Activated CD4-positive, alpha-beta T cell treated with anti-CD3 and anti-CD28 coated beads, Interleukin-2, amount 50 U/mL, for 1 hour (primary cell): ENCODE measurements at regions not wholly inside any gene's neighbourhood (a gene's known extent, or its start where the extent isn't known, plus 50 kb on each side); places are given as distances from the start of the nearest gene placed in this dataset.
"Not testable (repeated sequence)": the region's sequence is repeated elsewhere in the genome, so short reads cannot be mapped to it uniquely, and the experiment has no call there.

Experiments used
- DNase-seq: peaks from one replicate; pipeline ENCODE4 v3.0.0-alpha.2; 2020

DNA sequence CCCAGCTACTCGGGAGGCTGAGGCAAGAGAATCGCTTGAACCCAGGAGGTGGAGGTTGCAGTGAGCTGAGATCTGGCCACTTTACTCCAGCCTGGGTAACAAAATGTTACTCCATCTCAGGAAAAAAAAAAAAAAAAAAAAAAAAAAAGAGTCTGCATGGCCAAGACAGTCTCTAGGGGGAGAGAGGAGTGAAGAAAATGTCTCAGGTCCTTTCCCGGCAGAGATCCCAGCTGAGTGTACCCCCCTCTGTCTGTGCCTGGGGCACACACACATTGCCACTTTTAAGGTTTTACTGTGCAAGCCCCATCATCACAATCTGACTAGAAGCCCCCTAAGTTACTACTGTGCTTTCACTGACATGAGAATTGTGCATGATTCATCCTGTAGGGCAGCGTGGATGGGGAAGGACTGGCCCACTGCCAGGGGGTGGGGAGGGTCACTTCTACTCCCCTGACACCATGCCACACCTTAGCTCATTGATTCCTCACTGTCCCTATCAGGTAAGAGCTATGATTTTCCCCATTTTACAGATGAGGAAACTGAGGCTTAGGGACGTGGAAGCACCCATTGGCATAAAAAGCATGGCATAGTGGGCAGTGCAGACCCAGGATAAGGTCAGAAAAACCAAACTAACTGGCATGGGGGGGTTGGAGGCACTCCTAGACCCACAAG lies 102.3 kb upstream of the LARP1 start:
- DNase-seq = no peak

DNA sequence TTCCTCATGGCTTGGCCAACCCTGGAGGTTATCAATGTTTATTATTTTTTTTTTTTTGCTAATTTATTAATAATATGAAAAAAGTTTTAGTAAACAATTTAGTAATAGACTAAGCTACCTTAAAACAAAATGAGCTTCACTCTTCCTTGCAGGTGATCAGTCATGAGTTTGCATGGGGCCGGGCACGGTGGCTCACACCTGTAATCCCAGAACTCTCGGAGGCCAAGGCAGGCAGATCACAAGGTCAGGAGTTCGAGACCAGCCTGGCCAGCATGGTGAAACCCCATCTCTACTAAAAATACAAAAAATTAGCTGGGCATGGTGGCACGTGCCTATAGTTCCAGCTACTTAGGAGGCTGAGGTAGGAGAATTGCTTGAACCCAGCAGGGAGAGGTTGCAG lies 103.4 kb upstream of the LARP1 start:
- not testable (repeated sequence) for DNase-seq

DNA sequence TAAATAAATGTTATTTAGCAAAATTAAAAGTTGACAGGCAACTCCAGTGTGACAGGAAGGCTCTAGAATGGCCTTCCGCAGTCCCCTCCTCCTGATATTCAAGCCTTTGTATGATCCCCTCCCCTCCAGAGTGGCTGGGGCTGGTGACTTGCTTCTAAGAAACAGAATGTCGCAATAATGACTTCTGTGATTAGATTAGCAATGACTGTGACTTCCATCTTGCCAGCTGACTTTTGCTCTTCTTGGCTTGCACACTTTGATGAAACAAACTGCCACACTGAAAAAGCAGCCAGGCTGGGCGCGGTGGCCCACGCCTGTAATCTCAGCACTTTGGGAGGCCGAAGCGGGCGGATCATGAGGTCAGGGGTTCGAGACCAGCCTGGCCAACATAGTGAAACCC lies 106.5 kb upstream of the LARP1 start:
- DNase-seq = no peak

DNA sequence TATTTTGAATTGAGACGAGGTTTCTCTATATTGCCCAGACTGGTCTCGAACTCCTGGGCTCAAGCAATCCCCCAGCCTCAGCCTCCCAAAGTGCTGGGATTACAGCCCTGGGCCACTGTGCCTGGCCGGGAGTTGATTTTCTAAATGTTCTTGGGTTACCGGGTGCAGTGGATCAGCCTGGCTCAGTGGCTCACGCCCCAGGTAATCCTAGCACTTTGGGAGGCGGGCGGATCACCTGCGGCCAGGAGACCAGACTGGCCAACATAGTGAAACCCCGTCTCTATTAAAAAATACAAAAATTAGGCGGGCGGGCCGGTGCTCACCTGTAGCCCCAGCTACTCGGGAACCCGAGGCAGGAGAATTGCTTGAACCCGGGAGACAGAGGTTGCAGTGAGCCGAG lies 106.9 kb upstream of the LARP1 start:
- DNase-seq = no peak

DNA sequence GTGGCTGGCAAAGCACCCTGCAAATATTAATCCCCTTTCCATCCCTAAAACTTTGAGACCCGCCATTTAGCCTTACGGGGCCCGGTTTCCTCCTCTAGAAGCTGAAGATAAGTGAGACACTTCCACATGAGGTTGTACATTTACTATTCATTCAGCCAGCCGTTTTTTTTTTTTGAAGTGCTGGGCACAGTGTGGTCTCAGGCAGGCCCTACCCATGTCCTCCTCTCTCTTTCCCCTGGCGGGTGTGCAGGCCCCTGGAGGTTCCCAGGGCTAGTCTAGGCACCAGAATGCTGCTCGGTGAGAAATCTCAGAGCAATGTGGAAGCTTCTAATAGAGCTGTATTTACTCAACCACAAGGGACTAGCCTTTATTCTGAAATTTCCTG lies 107.4 kb upstream of the LARP1 start:
- DNase-seq = no peak

DNA sequence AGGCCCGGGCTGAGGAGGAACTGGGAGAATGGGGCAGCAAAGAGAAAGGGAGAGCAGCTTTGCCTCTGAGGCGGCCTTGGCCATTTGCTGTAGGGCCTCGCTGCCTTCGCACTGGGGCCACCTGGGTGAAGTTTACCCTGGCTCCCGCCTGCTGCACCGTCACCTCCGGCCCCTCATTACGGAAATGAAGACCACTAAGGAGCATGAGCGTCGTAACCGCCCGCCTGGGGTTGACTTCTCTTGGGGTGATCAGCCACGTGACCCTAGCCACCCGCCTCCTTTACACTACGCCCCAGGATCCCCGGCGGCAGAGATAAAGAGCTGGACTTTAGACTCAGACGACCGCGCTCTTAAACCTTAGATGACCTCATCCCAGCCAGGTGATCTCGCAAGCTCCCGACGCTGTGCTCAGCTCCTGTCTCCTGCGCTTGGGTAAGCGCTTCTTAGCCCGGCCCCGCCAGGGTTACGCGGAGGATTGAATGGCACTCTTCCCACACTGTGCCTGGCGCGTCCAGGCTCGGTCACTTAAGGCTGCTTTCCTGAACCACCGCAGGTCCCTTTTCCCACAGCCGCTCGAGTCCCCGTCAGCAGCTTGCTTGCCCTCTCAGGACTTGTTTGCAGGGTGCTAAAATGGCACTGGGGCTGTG lies 107.9 kb upstream of the LARP1 start:
- DNase-seq = no peak

DNA sequence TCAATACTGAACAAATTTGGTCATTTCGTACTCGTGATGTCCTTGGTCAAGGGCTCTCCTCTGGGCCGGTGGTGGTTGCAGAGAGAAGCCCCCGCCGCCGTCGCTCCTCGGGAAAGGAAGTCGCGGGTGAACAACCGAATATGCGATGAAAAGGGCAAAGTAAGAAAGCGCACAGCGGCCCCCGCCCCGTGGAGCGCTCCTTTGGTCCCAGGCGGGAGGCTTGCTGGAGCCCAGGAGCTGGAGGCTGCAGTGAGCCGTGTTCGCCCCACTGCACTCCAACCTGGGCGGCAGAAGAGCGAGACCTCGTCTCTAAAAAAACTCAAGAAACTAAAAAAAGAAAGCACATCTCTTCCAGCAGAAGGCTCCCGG lies 108.4 kb upstream of the LARP1 start:
- DNase-seq = no peak

DNA sequence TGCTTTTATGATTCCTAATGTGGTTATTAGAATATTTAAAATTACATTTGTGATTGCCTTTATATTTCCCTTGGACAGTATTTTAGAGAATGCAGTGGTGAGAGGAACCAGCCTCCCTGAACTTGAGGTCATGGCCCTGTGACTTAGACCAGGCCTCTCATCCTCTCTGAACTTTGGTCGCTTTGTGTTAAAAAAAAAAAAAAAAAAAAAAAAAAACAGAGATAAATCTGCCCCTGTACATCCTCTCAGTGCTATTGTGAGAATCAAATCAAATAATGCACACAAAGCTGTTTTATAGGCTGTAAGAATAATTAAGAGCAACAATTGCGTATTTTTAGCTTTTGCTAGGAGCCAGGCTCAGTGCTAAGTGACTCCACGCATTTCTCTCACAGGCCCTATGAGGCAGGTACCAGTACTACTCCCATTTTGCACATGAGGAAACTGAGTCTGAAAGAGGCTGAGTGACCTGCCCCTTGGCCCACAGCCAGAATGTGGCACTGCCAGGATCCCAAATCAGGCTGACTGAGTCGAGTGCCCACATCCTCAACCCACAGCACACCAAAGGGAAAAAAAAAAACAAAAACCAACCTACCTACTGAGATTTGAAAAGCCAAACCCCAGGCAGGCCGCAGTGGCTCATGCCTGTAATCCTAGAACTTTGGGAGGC lies 110.3 kb upstream of the LARP1 start:
- no peak for DNase-seq

DNA sequence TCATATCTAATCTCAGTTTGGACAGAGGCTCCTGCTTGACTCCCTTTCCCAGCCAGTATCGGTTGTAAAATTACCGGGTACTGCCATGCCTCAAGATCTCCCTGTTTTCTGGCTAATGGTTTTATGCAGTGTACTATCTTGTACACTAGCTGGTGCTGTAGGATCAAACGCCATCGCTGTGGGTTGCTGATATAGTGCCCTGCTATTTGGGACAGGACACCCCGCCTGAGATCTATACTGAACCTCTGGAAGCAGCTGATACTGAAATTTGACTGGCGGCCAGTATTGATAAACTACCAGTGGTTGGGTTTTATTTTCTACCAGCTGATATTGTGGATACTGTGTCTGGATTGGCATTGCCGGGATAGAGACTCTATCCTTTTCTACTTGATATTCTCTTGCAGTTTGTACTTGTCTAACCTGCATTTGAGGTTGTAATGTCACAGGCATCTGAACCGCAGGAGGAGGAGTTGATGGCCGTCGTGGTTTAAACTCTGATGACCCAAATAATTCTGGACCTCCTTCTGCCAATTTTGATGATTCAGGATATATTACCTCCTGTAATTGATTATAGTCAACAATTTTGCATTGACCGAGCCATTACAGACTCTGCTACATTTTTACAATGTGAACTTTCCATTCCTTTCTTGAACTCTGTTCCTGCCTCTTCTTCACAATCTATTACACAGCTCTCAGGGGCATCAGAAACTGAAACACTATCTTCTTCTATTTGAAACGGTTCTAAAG lies 112.5 kb upstream of the LARP1 start:
- DNase-seq = no peak

DNA sequence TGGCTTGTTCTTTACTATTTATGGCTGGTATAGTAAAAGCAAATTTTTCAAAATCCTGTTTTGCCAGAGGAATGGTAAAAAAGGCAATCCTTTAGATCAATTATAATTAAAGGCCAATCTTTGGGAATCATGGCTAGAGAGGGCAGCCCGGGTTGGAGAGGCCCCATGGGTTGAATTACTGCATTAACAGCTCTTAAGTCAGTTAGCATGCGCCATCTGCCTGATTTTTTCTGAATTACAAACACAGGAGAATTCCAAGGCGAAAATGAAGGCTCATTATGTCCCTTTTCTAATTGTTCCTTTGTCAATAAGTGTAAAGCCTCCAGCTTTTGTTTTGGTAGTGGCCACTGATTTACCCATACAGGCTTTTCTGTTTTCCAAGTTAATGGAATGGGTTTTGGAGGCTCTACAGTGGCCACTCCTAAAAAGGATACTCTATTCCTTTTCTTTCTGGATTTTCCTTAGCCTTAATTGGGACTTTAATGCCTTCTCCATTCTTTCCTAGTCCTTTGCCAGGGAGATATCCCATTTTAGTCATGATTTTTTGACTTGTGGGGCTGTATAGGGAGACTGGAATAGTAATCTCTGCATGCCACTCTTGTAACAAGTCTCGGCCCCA lies 114.9 kb upstream of the LARP1 start:
- DNase-seq = not testable (repeated sequence)

DNA sequence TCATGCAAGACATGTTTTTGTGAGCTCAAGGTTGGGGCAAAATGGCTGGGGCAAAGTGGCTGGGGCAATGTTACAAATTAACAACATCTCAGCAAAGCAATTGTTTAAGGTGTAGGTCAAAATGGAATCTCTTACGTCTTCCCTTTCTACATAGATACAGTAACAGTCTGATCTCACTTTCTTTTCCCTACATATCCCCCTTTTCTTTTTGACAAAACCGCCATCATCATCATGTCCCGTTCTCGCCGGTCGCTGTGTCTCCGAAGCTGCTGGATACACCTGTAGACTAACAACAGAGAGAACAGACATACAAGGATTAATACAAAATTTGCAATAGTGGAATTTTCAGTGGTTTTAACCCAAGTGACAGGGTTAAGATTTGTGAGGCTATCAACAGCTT lies 118.4 kb upstream of the LARP1 start:
- not testable (repeated sequence) for DNase-seq

DNA sequence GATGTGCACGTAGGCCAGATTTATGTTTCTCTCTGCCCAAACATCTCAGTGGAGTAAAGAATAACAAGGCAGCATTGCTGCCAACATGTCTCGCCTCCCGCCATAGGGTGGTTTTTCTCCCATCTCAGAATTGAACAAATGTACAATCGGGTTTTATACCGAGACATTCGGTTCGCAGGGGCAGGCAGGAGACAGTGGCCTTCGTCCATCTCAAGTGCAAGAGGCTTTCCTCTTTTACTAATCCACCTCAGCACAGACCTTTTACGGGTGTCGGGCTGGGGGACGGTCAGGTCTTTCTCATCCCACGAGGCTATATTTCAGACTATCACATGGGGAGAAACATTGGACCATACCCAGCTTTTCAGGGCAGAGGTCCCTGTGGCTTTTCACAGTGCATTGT lies 118.9 kb upstream of the LARP1 start:
- not testable (repeated sequence) for DNase-seq

DNA sequence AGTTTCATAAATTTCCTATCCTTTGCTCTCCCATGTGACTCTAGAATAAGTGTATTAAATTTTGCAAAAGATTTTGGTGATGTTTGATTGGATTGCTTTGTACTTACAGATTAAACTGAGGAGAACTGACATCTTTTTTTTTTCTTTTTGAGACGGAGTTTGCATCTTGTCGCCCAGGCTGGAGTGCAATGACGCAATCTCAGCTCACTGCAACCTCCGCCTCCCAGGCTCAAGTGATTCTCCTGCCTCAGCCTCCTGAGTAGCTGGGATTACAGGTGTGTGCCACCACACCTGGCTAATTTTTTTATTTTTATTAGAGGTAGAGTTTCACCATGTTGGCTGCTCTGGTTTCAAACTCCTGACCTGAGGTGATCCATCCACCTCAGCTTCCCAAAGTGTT lies 121.4 kb upstream of the LARP1 start:
- DNase-seq = not testable (repeated sequence)

DNA sequence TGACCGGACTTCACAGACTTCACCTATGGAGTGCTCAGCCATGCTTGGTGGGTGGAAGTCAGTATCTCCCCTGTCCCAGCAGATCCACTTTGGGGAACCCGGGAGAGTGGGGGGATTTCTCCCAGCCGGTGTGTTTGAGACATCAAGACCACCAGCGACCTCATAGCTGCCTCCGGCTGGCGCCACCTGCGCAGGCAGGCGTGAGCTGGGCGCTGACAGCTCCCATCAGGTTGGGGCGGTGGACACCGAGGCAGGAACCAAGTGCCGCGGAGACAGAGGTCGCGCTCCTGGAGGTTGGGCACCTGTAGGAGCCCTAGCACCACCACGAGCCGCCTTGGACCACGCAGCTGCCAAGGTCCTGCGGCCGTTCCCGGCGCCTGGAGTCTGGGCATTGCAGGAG lies 124.0 kb upstream of the LARP1 start:
- DNase-seq = no peak

DNA sequence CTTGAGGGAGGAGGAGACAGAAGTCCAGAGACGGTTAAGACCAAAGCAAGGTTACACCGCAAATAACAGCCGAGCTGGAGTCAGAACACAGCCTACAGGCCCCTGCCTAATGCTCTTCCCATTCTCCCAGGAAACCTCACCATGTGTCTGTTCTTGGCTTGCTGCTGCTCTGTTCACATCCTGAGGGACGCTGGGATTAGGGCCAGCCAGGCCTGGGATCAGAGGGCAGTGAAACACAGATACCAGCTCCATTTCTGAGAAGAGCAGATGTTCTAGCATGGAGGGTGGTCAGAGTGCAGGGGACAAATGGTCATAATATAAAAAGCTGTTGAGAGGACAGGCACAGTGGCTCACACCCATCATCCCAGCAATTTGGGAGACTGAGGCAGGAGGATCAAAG lies 124.8 kb upstream of the LARP1 start:
- DNase-seq = no peak

DNA sequence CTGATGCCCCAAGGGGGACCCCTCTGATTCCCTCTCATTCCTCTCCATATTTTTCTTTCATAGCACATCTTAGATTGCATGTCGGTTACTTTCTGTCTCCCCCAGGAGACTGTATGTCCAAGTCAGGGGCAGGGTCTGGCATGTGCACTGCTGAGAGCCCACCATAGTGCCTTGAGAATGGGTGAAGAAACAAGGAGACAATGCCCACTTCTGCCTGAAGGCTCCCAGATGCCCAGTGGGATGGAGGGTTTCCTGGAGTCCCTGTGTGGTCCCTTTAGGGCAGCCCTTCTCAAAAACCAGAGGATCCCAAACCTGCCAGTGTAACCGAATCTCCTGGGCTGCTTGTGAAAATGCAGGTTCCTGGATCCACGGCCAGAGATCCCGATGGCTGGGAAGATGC lies 126.5 kb upstream of the LARP1 start:
- no peak for DNase-seq

DNA sequence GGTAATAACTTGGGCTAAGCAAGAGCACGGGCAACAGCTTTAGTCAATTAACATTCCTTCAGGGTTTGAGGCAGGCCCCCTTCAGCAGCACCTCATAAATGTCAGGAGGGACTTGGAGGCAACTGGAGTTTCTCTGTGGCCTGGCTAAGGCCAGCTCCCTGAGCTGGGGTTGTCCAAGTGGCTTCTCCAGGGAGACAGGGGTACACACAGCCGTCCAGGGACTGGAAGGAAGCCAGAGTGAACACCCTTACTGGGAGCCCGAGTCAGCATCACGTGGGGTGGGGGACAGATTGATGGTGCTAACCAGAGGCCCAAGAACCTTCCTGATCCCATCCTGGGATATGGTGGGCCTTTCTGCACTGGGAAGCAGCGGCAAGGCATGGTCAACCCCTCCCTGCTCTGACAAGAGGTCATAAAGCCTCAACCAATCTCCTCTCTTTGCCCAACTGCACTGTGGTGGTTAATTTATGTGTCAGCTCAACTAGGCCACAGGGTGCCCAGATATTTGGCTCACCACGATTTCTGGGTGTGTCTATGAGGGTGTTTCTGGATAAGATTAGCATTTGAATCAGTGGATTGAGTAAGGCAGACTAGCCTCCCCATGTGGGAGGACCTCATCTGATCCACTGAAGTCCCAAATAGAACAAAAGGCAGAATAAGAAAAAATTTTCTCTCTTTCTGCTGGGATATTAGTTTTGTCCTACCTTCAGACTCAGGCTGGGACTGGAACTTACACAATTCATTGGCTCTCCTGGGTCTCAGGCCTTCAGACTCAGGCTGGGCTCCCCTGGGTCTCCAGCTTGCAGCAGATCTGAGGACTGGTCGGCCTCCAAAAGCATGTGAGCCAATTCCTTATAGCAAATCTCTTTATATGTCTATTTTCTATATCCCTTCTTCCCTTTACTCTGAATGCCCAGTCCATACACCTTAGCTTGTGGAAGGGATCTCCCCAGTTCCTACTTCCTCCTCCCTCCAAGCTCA lies 127.2 kb upstream of the LARP1 start:
- DNase-seq = no peak

DNA sequence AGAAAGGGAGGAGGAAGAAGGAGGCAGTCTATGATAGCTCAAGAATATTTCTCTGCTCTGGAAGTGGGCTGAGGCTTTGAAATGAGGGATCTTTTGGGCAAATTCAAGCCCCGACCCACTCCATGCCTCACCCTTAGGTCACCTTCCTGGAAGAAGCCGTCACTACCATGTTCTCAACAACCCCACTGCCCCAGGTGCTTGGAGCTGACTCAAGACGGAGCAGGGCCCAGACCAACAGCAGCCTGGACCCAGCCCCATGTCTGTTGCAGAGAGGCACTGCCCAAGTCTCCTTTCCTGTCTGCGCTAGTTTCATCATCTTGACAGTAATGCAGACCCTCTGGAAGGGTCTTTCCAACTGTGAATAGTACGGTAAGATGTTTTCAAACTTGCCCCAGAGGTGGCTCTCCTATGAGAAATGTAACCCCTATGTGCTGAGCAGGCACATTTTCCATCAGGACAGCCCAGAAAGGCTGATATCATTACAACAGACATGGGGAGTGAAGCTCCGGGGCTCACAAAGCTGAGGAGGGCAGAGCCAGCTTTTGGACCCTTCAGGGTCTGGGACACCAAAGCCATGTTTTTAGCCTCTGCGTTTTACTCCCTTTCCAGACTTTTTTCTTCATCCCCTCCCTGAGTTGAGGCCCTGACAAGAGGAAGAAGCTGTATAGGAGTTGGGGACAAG lies 128.2 kb upstream of the LARP1 start:
- no peak for DNase-seq

DNA sequence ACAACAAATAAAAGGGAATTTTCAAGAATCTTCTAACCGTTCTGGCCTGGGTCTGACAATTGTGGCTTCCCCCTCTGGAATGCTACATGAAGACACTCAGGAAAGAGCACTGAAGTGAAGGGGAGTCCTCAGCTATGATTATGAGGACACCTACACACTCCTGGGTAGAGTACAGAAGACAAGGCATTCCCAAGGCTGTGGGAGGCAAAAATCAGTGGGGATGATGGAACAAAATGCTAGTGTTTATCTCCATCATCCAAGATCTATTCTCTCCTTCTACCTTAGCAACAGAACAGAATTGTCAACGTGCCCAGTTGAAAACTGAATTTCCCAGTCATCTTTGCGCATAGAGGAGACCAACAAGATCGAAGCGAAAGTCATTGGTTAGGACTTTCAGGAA lies 130.1 kb upstream of the LARP1 start:
- no peak for DNase-seq

DNA sequence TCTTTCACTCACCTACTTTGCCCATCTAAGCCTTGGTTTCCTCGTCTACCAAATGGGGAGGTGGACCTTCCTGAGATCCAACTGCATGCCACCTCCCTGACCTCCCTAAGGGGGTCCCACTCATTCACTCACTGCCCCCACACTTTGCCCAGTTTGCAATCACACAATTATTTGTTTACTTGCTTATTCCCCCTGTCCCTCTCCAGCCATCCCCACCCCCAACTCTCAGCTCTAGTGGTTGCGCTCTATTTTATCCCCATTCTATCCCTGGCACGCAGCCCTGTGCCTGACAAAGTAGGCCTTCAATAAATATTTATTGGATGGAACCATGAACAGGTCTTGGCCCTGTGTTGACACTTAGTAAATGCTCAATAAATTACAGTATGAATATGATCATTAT lies 130.8 kb upstream of the LARP1 start:
- DNase-seq = no peak

DNA sequence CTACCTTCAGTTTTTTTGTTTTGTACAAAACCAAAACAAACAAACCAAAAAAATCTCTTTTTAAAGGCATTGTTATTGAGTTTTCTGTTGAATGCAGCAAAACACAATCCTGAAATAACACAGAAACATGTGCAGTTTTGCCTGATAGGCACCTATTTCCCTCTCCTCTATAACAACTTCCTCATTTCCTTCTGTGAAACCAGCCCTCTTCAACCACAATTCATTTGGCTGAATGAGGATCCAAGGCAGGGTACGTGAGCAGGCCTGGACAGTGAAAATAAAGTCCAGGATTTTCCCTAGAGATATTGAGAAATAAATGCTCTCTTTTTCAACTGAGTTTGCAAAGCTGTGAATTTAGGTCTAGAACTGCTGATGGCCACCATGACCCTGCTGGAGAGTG lies 134.8 kb upstream of the LARP1 start:
- no peak for DNase-seq

DNA sequence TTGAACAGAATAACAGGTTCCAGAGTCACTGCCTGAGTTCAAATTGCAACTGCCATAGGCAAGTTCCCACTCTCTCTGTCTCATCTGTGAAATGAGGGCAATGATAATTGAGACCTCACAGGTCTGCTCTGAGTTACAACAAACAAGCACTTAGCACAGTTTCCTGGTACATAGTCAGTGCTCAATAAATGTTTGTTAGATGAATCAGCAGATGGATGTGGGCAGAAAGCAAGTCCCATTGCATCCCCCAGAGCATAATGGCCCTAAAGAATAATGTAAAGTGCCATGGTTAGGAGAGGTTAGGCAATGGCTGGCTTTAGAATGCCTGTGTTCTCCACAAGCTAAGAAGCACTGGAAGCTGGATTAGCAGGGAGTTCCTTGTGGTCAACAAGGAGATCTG lies 136.5 kb upstream of the LARP1 start:
- no peak for DNase-seq
